HG03460 (cell line): ENCODE measurements at regions not wholly inside any gene's neighbourhood (a gene's known extent, or its start where the extent isn't known, plus 50 kb on each side); places are given as distances from the start of the nearest gene placed in this dataset.
"Not testable (repeated sequence)": the region's sequence is repeated elsewhere in the genome, so short reads cannot be mapped to it uniquely, and the experiment has no call there.

Source experiments
- ATAC-seq: cut with Tn5 transposase; IDR thresholded peaks from one replicate; pipeline ENCODE4 v1.9.1; 2021; ENCODE audit not compliant: unreplicated experiment

DNA sequence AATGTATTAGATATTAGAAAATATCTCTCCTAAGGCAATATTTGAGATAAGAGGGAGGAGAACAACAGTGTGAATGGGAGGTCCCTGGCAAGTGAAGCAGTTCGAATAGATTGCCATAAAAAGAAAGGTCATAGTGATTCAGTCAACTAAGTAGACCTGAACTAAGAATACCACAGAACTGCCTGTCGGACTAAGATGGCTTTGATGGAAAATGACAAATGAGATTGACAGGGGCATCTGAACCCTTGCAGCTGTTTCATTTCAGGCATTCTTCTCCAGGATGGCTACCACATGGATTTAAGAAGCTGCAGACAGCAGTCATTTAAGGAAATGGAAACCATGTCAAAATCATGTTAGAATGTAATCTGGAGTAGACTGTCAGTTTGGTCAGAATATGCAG is 308.4 kb upstream of the MEF2C start:
- no peak for ATAC-seq

DNA sequence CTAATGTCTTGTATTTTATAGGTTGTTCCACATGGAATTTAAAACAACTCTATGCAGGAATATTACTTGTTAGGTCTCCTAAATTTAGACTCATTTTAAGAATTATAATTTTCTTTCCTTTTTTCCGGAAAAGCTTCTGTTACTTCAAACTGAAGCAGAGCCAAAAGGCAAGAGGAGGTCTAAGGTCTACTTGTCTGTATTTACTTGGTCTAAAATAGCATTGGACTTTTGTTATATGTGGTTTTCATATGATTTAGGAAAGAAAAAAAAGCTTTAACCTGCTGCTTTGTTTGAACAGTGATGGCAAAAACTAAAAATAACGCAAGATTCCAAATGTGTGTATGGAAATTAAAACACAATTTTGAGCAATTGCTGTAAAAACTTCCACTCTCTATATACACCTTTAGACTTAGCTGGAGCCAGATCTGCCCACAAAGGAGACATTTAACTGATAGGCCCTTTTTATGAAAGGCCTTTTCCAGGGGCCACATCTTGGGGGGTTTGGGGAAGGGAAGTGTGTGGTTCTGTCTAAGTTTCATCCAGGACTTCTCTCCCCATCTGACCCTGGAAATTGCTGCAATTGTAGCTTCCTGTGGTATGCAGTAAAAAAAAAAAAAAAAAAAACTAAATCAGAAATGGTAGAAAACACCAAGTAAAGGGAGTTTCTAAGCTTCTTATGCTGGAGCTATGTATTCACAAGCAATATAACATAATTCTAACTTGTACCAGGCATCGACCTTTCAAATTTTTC is 307.7 kb upstream of the MEF2C start:
- ATAC-seq, result no peak

DNA sequence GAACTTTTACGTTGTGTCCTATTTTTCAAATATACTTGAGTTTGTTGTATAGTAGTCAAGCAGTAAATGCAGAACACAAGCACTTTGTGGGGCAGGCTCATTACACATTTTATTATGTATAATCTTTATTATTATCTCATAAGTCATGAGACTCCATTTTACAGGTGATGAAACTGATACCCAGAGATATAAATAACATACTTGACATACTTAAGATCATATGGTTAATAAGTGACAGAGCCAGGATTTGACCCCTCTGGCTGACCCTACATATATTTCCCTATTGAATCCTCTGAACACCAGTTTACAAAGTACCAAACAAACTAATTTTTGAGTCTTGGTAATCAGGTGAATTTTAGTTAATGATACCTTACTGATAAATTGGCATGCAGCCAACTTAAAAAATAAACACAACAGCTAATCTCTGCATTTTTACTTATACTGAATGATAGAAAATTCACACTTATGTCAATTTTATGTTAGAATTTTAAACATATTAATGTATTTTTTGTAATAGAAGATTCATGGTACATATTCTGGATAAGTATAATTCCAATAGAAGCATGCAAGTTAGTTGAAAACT is 305.0 kb upstream of the MEF2C start:
- ATAC-seq, result no peak

DNA sequence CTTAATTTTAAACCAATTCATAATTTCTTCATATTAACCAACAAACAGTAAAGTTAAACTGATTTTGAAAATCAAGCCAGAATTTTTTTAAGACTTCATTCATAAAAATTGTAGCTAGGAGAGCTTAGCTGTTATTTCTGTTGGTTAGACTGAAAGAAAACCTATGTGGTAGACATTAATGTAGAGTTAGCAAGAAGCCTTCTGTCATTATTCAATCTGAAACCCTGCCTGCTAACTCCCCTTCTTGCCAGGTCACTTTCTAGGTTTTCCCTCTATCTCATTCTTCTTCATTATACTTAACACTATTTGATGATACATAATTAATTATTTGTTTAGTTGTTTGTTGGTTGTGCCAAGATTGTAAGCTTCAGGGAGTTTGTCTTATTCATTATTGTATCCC is 304.3 kb upstream of the MEF2C start:
- no peak for ATAC-seq

DNA sequence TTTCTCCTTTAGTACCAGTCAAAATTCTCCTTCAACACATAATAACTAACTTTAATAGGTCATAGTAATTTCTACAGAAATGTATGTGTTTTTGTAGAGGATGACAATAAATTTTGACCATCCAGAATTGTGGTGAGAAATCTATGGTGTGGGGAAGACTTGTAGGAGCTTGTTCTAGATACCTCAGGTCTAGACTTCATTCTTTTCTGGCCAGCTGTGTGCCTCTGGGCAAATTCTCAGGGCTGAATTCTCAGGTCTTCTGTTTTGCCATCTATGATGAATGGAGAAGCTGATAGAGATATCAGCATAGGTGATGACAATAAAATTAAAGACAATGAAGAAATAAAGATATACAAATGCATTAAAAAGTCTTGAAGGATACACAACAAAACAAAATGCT is 298.6 kb upstream of the MEF2C start:
- no peak for ATAC-seq

DNA sequence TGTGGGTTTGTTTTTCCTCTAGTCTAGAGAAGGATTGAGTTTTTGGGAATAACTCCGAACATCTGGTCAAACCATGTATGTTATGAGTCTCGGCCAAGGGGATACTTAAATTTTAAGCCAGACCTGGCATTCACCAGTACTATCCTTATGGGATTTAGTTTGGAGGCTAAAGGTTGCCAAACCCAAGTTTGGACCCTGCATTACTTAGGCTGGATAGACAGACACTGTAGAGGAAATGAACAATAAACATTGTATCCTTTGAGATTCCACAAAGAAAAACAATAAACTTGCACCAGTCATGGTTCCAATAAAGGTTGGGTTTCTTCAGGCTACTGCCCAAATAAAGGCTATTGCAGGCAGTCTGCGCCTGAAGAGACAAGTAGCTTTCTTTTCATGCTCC is 296.7 kb upstream of the MEF2C start:
- no peak for ATAC-seq

DNA sequence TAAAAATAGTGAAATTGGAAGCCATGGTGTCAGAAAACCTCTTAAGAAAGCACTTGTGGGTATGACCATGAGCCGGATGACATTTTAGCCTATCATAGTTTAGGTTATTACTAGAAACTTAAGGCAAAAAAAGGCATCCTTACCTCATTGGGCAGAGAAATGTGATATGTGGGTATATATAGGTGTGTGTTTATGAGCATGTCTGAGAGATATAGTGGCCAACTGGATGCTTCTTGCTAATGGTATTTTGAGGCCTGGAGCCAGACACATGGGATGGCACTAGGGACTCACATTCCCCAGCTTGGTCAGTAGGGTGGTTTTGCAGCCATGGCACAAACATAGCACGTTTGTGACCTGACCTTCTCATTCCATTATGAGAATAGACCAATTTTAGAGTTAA is 295.6 kb upstream of the MEF2C start:
- no peak for ATAC-seq

DNA sequence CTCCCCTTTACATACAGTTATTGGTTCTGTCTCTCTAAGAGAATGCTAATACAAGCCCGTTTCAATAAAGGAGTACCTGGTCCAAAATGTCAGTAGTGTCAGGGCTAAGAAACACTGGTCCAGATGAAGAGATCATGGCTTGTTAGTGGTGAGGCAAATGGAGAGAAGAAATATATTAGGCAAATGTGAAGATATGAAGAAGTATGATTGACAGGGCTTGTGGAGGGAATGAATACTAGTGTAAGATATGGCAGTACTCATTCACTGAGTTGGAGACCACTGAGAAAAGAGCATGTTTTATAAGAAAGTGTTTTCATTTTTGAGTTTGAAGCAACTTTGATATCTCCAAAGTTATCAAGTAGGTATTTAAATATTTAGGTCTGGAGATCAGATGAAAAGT is 290.5 kb upstream of the MEF2C start:
- ATAC-seq, result no peak

DNA sequence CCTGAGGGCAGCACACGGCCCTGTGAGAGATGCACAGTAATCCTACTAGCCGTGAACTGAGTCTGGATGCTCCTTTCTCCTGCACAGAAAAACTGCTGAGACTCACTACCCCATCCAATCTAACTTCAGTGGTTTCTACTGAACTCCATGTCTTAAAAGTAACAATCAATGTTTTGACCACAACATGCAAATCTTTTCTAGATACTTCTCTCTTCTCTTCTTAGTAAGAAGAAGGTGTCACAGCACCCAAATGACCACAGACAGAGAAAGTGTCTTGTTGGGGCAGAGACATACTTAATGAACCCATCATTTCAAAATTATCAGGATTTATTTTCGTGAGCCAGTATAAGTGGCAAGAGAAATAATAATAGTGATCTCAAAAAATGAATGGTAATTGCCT is 285.8 kb upstream of the MEF2C start:
- ATAC-seq, result peak; percentile 87

DNA sequence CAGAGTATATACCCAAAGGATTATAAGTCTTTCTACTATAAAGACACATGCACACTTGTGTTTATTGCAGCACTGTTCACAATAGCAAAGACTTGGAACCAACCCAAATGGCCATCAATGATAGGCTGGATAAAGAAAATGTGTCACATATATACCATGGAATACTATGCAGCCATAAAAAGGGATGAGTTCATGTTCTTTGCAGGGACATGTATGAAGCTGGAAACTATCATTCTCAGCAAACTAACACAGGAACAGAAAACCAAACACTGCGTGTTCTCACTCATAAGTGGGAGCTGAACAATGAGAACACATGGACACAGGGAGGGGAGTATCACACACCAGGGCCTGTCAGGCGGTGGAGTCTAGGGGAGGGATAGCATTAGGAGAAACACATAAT is 281.7 kb upstream of the MEF2C start:
- ATAC-seq, result not testable (repeated sequence)

DNA sequence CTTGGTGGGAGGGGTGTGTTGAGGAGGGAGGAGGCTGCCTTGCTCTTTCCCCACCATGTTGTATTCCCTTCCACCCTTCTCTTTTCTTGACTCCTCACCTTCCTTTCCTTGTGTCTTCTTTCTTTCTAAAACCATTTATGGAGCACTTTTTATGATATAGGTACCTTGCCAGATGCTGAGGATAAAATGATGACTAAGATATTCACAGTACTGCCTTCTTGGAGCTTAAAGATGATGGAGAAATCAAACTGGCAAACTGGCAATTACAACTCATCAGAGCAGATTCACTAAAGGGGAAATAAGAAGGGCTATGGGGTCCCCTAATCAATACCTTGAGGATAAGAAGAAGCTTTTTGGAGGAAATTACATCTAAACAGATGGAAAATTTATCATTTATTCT is 273.2 kb upstream of the MEF2C start:
- ATAC-seq, result no peak

DNA sequence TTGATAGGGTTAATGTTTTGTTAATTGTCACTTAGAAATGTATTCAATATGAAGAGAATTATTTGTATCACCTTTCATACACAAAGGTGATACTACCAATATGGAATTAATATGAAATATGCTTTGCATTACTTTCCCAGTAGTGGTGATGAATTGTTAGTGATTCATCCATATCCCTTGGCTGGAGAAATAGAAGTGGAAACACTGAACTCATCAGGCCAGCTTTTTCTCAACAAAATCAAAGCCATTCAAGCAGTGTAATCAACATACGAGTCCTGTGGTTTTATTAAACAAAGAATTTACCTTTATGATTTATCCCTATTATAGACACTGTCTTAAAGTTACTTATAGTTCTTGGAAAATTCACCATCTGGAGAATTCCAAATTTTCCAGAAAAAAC is 264.0 kb upstream of the MEF2C start:
- no peak for ATAC-seq

DNA sequence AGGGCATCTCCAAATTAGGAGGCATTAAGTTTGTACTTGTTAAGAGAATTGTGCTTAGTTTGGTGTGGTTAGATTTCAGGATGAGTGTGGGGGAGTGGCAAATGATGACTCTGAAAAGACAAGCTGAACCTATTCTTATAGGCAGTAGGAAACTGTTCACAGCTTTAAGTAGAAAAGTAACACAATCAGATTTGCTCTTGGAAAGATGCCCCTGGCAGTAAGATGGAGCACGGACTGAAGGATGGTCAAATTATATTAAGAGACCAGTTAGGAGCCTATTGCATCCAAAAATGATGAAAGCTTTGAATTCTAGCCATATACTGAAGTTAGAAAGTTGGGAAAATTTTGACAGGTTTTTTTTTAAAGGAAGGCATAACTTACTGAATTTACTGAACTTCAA is 254.2 kb upstream of the MEF2C start:
- ATAC-seq, result no peak

DNA sequence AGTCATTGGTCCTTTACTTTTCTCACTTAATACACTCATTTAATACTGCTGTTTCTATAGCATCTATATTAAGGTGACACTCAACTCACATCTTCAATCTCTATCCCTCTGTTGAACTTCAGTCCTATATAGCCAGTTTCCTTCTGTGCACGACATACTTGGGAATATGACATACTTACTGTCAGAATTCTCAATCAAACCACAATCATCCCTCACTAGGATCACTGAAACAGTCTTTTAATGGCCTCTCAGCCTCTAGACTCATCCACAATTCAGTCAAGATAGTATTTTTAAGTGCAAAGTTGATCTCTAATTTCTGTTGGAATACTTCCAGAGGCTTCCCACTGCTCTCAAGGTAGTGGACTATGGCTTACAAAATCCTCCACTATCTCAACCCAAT is 251.0 kb upstream of the MEF2C start:
- no peak for ATAC-seq

DNA sequence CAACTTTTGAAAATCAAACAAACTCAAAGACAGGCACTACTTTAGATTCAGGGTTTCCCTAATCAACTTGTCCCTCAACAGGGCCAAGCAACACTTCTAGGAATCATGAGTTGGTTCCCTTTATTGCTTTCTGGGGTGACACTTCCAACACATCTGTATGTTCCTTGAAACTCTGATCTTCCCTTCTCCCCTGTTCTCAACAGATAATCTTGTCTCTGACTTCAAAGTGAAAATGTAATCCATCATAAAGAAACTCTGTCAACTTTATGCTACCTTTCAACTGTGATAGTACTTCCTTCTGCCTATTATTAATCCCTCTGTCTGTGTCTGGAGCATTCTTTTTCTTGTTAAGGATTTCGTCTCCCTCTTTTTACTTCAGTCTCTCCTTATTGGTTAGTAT is 250.1 kb upstream of the MEF2C start:
- ATAC-seq, result no peak

DNA sequence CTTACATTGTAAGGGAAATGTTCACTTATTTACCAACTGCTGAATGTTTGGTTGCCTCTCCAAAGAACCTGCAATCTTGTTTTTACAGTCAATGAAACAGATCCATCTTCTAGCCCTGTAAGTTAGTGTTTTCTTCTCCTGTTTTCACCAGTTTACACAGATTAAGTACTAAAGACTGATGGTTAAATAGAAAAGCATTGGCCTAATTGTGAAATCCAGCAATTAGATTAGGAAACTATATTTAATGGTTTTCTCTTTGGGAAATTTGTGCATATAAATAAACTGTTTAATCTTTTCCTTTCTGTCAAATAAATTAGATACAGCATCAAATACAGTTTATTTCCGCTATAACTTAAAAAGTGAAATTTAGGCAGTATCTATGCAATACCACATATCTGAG is 247.9 kb upstream of the MEF2C start:
- ATAC-seq, result no peak

DNA sequence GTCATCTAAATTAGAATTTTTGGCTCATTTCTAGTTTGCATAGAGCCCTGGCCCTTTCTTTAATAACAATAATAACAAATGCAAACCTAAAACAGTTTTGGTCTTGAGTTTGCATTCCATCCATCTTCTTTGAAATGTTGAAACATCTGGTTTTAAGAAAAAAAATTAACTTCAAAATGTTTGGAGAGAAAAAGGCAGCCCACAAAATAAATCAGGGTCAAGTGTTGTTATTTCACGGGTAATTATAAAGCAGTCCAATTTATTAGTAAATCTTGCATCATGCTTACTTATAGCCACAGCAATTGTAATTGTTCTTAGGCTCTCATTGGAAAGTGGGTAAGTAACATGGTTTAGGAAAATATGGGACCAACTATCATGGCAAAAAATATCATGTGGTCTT is 247.0 kb upstream of the MEF2C start:
- no peak for ATAC-seq

DNA sequence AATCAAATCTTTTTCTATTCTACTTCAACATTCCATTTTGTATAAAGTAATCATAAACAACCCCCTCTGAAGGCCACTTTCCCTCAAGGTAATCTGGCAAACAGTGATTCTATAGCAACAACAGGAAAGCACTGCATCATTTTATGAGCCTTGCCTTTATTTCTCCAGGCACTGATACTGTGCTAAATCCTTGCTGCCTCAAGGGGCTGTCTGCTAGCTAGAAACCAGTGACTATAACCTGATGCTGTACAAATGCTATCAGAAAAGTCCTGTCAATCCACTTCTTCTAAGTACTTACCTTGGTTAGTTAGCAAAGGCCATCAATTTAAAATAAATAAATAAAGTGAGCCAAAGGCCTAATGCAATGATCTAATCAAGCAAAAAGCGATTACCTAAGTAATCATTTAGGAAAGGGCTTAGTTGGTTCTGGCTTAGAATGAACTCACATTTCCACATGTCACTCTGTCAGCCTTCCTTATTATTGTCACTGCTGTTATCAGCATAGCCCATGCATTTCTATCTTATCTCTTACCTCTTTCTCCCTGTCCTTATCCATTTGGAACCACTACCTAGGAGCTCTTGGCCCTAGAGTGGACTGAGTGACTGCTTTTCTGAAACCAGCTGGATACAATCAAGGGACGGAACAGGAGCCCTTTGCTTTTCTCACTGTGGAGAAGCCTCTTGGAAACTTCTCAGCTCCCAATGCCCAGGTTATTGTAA is 246.1 kb upstream of the MEF2C start:
- ATAC-seq, result no peak

DNA sequence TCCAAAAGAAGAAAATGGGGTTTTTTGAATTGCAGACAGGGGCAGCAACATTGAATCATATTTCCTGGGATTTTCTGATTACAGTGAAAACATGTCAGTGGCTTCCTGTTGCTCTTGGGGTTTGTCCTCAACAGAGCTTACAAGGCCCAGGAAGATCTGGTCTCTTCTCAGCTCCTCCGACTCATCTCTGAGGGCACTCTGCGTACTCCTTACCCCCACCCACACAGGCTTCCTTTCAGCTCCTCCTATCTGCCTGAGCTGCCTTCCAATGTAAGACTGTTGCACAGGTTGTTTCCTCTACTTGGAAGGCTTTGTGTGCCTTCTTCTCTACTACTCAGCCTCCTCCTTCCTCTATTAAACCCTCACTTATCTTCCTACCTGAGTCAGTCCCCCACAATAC is 245.1 kb upstream of the MEF2C start:
- ATAC-seq, result no peak

DNA sequence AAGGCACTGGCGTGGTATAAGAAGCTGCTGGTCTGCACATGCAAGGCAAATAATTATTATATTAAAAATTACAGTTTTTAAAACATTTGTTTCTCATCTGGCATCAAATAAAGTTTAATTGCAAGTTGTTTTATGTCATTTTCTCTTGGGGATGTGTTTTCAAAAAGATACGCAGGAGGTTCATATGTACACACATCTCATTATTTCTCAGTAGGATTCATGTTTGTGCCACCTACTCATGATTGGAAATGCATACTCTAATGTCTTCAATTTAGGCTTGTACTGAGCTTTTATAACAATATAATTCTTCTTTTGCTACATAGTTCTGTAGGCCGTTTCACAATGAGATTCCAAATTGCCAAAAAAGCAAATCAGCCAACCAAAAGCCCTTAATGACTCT is 244.2 kb upstream of the MEF2C start:
- no peak for ATAC-seq

DNA sequence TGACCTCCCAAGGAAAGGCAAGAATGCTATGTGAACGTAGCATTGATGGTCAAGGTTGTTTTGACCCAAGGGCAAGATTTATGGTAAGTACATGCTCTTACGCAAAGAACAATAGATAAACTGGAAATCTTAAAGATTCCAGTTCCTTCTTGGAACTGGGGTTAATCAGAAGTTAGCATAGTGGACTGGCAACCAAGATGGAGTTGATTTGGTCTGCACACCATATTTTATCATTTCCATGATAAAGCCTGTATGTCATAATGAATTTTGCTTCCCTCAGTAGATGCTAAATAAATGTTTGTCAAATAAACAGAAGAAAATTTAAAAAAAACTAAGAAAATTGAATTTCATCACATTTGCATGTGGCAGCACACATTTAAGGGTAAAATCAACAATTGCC is 242.4 kb upstream of the MEF2C start:
- no peak for ATAC-seq

DNA sequence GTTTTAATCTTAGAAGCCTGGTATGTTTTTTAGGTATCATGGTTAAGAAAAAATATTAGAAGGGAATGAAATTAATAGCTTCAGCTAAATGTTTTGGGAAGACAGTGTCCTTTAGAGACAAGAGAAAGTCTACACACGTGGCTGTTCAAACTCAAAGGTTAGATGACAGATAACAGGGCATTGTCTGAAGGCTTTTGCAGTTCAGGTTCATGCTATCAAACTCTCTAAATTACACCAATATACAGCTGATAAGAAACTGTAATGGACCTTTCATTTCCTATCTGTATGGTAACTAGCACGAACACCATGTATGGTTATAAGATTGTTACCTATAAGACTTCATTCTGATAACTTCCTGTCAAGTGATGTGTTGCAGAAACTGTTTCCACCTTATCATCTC is 240.6 kb upstream of the MEF2C start:
- ATAC-seq, result no peak

DNA sequence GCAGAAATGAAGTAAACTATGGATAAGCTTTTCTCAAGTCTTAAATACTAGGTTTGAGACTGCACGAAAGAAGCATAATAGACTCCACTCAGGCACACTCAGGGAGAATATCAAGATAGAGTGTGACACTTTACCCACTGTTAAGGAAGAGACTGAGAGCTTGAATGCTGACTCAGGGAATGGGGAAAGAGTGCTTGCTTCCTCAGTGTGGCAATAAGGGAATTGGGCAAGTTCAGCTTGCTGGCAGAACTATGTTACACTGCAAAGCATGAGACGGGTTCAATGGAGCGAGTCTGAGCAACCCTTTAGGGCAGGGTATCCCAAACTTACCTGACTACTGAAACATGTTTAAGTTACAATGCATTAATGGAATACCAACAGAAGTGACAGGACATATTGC is 237.7 kb upstream of the MEF2C start:
- ATAC-seq, result no peak
